ENCODE measurements at regions not wholly inside any gene's neighbourhood (a gene's known extent, or its start where the extent isn't known, plus 50 kb on each side); places are given as distances from the start of the nearest gene placed in this dataset.

- intact Hi-C loops (cut with DNase I), result no loop called here
- no peak for TF ChIP-seq EP300 (IDR thresholded peaks at IDR 0.05)
- no peak for TF ChIP-seq CTCF (IDR thresholded peaks at IDR 0.05)
- no peak for TF ChIP-seq POLR2A (IDR thresholded peaks at IDR 0.05)
- H3K27me3 ChIP-seq, result no peaks in the 10 kb centered on the region
- WGBS, 3 donors, result 67 to 83% (median 80%) methylated on average over 9 of the region's 9 CpGs
- no peaks in the 10 kb centered on the region for H3K9me3 ChIP-seq
- no peak for DNase-seq
- no peak overlapping the region for H3K27ac ChIP-seq
- no peaks in the 10 kb centered on the region for H3K4me1 ChIP-seq (ENCODE audit: insufficient read depth)
- no peak overlapping the region for H3K4me3 ChIP-seq
- H3K36me3 ChIP-seq, result no peaks in the 10 kb centered on the region
Measured at GRCh38 chr12:105622846-105623736, 292.6 kb downstream of the C12orf75 start.

- Histone ChIP-seq H3K4me3 (no peak overlapping the region), H3K9me3 (no peaks in the 10 kb centered on the region), H3K4me1 (ENCODE audit: insufficient read depth) (no peaks in the 10 kb centered on the region), H3K27ac (no peak overlapping the region), H3K27me3 (no peaks in the 10 kb centered on the region), H3K36me3 (no peaks in the 10 kb centered on the region)
- TF ChIP-seq CTCF (IDR thresholded peaks at IDR 0.05) (no peak), POLR2A (IDR thresholded peaks at IDR 0.05) (no peak), EP300 (IDR thresholded peaks at IDR 0.05) (no peak)
- WGBS, 3 donors, result 91 to 99% (median 94%) methylated on average over 3 of the region's 3 CpGs
- intact Hi-C loops (cut with DNase I), result no loop called here
- no peak for DNase-seq
Measured at GRCh38 chr12:105626653-105627052, 296.2 kb downstream of the C12orf75 start.

- H3K9me3 ChIP-seq, result no peaks in the 10 kb centered on the region
- no peak for DNase-seq
- no peaks in the 10 kb centered on the region for H3K4me1 ChIP-seq (ENCODE audit: insufficient read depth)
- TF ChIP-seq EP300 (IDR thresholded peaks at IDR 0.05) (no peak), POLR2A (IDR thresholded peaks at IDR 0.05) (no peak), CTCF (IDR thresholded peaks at IDR 0.05) (no peak)
- H3K27me3 ChIP-seq, result no peaks in the 10 kb centered on the region
- intact Hi-C loops (cut with DNase I), result no loop called here
- no peaks in the 10 kb centered on the region for H3K36me3 ChIP-seq
- H3K4me3 ChIP-seq, result no peak overlapping the region
- 74 to 80% (median 80%) methylated on average over 2 of the region's 2 CpGs for WGBS, 3 donors
- H3K27ac ChIP-seq, result no peak overlapping the region
Measured at GRCh38 chr12:105637470-105637869, 307.0 kb downstream of the C12orf75 start.

- intact Hi-C loops (cut with DNase I), result no loop called here
- Histone ChIP-seq H3K4me3 (no peak overlapping the region), H3K27ac (no peak overlapping the region), H3K4me1 (ENCODE audit: insufficient read depth) (no peaks in the 10 kb centered on the region), H3K36me3 (no peaks in the 10 kb centered on the region), H3K9me3 (no peaks in the 10 kb centered on the region), H3K27me3 (no peaks in the 10 kb centered on the region)
- DNase-seq, result no peak
- TF ChIP-seq CTCF (IDR thresholded peaks at IDR 0.05) (no peak), POLR2A (IDR thresholded peaks at IDR 0.05) (no peak), EP300 (IDR thresholded peaks at IDR 0.05) (no peak)
- WGBS, 3 donors, result 0 to 46% (median 0%) methylated on average over 1 of the region's 1 CpG
Measured at GRCh38 chr12:105640761-105641160, 310.3 kb downstream of the C12orf75 start.

Data from ovary (tissue), 7 donors.